Omental fat pad (tissue), 3 donors: ENCODE measurements at regions not wholly inside any gene's neighbourhood (a gene's known extent, or its start where the extent isn't known, plus 50 kb on each side); places are given as distances from the start of the nearest gene placed in this dataset.
"Not testable (repeated sequence)": the region's sequence is repeated elsewhere in the genome, so short reads cannot be mapped to it uniquely, and the experiment has no call there.

Experiments
- ATAC-seq: fragments of 150-250 bp; one replicate; pipeline ENCODE4 v1.9.1; 2016; ENCODE audit warnings: mild to moderate bottlenecking, moderate library complexity; ENCODE audit not compliant: low FRiP score
- DNase-seq: peaks from one replicate; pipeline ENCODE4 v3.0.0-alpha.2; 2019; ENCODE audit warnings: low spot score
- TF ChIP-seq, protein P1 (sequence below), 3 donors: fragments of 450-650 bp; IDR thresholded peaks; one replicate each; pipeline ENCODE4 v1.5.1; 2016 to 2017; ENCODE audit warnings: antibody characterized with exemption in 3 of 3, mild to moderate bottlenecking in 3 of 3, moderate library complexity in 2 of 3

DNA sequence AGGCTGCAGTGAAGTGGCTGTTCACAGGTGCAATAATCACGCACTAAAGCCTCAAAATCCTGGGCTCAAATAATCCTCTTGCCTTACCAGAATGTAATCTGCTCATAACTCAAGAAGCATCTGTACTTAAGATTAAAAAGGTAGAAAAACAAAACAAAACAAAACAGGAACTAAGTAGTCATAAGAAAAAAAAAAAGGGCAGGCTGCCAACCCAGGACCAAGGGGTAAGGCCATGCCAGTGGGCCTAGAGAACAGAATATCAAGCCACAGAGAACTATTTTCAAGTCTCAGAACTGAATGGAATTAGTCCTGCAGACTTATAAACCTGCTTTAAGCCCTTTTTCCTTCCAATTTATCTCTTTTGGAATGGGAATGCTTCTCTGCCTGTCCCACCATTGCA lies 64.8 kb upstream of the TBC1D3K start:
- ATAC-seq (no peak), DNase-seq (no peak)
- TF ChIP-seq, protein P1, sequence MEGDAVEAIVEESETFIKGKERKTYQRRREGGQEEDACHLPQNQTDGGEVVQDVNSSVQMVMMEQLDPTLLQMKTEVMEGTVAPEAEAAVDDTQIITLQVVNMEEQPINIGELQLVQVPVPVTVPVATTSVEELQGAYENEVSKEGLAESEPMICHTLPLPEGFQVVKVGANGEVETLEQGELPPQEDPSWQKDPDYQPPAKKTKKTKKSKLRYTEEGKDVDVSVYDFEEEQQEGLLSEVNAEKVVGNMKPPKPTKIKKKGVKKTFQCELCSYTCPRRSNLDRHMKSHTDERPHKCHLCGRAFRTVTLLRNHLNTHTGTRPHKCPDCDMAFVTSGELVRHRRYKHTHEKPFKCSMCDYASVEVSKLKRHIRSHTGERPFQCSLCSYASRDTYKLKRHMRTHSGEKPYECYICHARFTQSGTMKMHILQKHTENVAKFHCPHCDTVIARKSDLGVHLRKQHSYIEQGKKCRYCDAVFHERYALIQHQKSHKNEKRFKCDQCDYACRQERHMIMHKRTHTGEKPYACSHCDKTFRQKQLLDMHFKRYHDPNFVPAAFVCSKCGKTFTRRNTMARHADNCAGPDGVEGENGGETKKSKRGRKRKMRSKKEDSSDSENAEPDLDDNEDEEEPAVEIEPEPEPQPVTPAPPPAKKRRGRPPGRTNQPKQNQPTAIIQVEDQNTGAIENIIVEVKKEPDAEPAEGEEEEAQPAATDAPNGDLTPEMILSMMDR (IDR thresholded peaks at IDR 0.05) = no peak

DNA sequence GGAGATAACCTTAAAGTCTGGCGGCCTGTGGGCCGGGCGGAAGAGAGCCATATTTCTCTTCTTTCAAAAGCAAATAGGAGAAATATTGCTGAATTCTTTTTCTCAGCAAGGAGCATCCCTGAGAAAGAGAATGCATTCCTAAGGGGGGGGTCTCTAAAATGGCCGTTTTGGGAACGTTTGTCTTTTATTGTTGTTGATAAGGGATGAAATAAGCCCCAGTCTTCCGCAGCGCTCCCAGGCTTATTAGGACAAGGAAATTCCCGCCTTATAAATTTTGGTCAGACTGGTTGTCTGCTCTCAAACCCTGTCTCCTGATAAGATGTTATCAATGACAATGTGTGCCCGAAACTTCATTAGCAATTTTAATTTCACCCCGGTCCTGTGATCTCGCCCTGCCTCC lies 65.8 kb upstream of the TBC1D3K start:
- not testable (repeated sequence) for ATAC-seq, DNase-seq

DNA sequence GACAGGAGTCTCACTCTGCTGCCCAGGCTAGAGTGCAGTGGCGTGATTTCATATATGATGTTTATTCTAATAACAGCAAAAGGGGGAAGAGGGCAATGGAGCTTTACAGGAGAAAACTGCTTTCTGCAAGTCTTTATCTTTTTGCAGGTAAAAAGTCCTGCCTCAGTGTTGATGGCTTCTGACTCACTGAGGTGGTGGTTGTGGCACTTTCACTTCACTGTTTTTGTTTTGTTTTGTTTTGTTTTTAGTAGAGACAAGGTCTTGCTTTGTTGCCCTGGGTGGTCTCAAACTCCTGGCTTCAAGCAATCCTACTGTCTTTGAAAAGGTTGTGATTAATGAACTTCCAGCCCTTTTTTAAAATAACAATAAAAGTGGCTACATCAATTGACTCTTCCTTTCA lies 68.0 kb upstream of the TBC1D3K start:
- DNase-seq = no peak
- TF ChIP-seq, protein P1 (IDR thresholded peaks at IDR 0.05) = no peak
- ATAC-seq = no peak

DNA sequence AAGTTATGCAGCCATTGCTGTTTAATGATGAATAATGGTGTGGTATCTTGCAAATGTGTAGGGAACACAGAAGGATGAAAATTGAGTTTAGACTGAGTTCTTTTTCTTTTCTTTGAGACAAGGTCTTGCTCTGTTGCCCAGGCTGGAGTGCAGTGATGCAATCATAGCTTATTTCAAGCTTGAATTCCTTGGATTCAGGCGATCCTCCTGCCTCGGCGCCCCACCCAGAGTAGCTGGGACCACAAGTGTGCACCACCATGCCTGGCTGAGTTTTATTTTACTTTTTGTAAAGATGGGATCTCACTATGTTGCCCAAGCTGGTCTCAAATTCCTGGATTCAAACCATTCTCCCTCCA lies 74.6 kb upstream of the TBC1D3K start:
- DNase-seq (no peak), ATAC-seq (no peak)
- TF ChIP-seq, protein P1 (IDR thresholded peaks at IDR 0.05) = no peak

DNA sequence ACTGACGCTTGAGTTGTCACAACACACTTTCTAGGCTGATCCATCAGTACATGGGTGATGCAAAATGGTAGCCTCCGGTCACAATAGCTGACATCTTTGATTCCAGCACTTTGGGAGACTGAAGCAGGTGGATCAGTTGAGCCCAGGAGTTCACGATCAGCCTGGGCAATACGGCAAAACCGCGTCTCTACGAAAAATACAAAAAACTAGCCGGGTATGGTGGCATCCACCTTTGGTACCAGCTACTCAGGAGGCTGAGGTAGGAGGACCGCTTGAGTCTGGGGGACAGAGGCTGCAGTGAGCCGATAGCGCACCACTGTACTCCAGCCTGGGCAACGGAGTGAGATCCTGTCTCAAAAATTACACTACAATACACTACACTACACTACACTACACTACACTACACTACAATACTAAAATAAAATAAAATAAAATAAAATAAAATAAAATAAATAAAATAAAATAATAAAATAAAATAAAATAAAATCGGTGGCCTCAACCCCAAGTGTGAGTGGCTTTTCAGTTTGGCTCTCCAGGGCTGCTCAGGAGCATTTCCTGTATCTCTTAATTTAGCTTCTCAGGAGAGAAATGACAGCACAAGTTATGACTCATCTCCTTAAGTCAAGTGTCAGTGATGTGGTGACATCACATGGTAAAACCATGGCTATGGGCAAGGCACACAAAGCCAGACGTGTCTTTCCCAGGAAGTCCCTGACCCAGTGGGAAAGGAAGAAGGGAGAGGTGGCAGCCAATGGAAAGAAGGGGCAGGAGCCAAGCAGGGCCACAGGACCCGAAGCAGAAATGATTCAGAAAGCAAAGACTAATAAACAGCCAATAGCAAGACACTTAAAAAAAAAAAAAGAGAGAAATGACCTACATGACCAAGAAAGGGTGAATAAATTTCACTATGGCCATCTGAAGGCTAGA lies 75.3 kb upstream of the TBC1D3K start:
- TF ChIP-seq, protein P1 (IDR thresholded peaks at IDR 0.05) = no peak
- DNase-seq = no peak
- ATAC-seq = no peak

DNA sequence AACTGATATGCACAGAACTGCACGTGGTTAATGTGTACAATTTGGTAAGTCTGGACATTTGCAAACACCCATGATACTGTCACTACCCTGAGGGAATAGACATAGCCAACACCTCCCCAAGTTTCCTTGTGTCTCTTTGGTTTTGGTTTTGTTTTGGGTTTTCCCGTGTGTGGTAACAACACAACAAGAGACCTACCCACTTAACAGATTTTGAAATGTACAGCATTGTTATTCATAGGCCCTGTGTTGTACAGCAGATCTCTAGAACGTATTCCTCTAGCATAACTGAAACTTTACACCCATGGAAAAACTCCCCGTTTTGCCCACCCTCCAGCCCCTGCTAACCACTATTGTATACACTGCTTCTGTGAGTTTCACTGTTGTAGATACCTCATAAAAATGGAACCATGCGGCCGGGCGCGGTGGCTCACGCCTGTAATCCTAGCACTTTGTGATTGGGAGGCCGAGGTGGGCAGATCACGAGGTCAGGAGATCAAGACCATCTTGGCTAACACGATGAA lies 76.3 kb upstream of the TBC1D3K start:
- DNase-seq (no peak), ATAC-seq (no peak)

DNA sequence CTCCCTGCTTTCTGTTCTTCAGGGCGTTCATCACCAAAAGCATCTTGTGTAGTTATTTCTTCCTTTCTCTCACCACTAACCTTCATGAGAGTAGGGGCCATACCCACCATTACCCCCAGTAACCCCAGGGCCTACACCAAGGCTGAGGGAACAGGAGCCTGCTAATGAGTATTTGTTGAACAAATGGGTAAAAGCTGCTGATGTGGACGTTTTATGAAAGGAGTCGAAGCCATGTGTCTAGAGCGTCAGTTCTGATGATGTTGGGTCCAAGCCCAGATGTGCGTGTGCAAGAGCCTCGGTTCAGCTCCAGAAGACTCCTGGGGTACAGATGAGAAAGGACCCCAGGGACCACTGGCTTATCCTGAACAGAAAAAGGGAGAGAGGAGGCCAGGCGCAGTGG lies 77.1 kb upstream of the TBC1D3K start:
- TF ChIP-seq, protein P1 (IDR thresholded peaks at IDR 0.05) = no peak
- ATAC-seq (no peak), DNase-seq (no peak)

More for the DNA sequence above, 76.3 kb upstream of the TBC1D3K start:
- TF ChIP-seq, protein P1 (IDR thresholded peaks at IDR 0.05) = no peak
